K562 (cell line): ENCODE measurements at regions not wholly inside any gene's neighbourhood (a gene's known extent, or its start where the extent isn't known, plus 50 kb on each side); places are given as distances from the start of the nearest gene placed in this dataset.

Experiments
- CXXC5 ChIP-seq: fragments of 250-450 bp; sonication (Bioruptor Pico); IDR thresholded peaks from 2 replicates; pipeline ENCODE4 v1.8.0; 2022; ENCODE audit warnings: inconsistent platforms, mild to moderate bottlenecking, moderate library complexity
- HDAC3 ChIP-seq: fragments of 450-650 bp; IDR thresholded peaks from 2 replicates; pipeline ENCODE4 v1.6.1; 2018; ENCODE audit warnings: borderline replicate concordance, mild to moderate bottlenecking, moderate library complexity; ENCODE audit not compliant: partially characterized antibody
- L3MBTL2 ChIP-seq: fragments of 450-650 bp; IDR thresholded peaks from 2 replicates; pipeline ENCODE4 v1.6.1; 2016; ENCODE audit warnings: mild to moderate bottlenecking, moderate library complexity
- NFE2 ChIP-seq: IDR thresholded peaks from 2 replicates; pipeline ENCODE4 v1.6.1; 2014; ENCODE audit warnings: antibody characterized with exemption, low read depth
- POLR2AphosphoS5 ChIP-seq: IDR thresholded peaks from 2 replicates; pipeline ENCODE4 v1.6.1; 2011; ENCODE audit warnings: mild to moderate bottlenecking, low read depth, low read length, moderate library complexity; ENCODE audit not compliant: control insufficient read depth, insufficient read depth
- ZNF184 ChIP-seq: sonication (generic); formaldehyde crosslinking; IDR thresholded peaks from 2 replicates; pipeline ENCODE4 v1.5.0; 2020; ENCODE audit warnings: missing genetic modification reagents
- ZNF24 ChIP-seq: fragments of 450-650 bp; IDR thresholded peaks from 2 replicates; pipeline ENCODE4 v1.6.1; 2016
- ZNF507 ChIP-seq: conservative IDR thresholded peaks from 2 replicates; pipeline ENCODE4 v1.6.1; 2017; ENCODE audit warnings: missing genetic modification characterization, missing compliant biosample characterization
- TF ChIP-seq, protein P1 (sequence below): fragments of 250-450 bp; sonication (Bioruptor Pico); IDR thresholded peaks from 2 replicates; pipeline ENCODE4 v1.5.0; 2021; ENCODE audit warnings: mild to moderate bottlenecking, borderline replicate concordance
- TF ChIP-seq, protein P2 (sequence below): fragments of 250-450 bp; sonication (Bioruptor Pico); IDR thresholded peaks from 2 replicates; pipeline ENCODE4 v1.8.0; 2022; ENCODE audit warnings: moderate library complexity, mild to moderate bottlenecking, inconsistent platforms
- TF ChIP-seq, protein P3 (sequence below), 2 experiments: fragments of 450-650 bp in 1 of 2; sonication (generic) in 1 of 2; formaldehyde crosslinking in 1 of 2; IDR thresholded peaks in 1 of 2; conservative IDR thresholded peaks in 1 of 2; 2 replicates each; pipeline versions ENCODE4 v1.6.1 to v1.8.1; 2016 to 2023; ENCODE audit warnings: mild to moderate bottlenecking in 2 of 2, moderate library complexity in 2 of 2, inconsistent platforms in 1 of 2, missing genetic modification reagents in 1 of 2
- TF ChIP-seq, protein P4 (sequence below): sonication (generic); formaldehyde crosslinking; IDR thresholded peaks from 2 replicates; pipeline ENCODE4 v1.8.0; 2022; ENCODE audit warnings: mild to moderate bottlenecking, missing genetic modification reagents
- TF ChIP-seq, protein P5 (sequence below): fragments of 450-650 bp; IDR thresholded peaks from 2 replicates; pipeline ENCODE4 v1.6.1; 2014; ENCODE audit warnings: low read depth, mild to moderate bottlenecking, moderate library complexity, borderline replicate concordance
- TF ChIP-seq, protein P6 (sequence below): sonication (generic); formaldehyde crosslinking; IDR thresholded peaks from 2 replicates; pipeline ENCODE4 v1.8.0; 2022; ENCODE audit warnings: mild to moderate bottlenecking, missing genetic modification reagents
- TF ChIP-seq, protein P7 (sequence below): fragments of 250-450 bp; sonication (Bioruptor Pico); IDR thresholded peaks from 2 replicates; pipeline ENCODE4 v1.5.0; 2020; ENCODE audit warnings: mild to moderate bottlenecking

DNA sequence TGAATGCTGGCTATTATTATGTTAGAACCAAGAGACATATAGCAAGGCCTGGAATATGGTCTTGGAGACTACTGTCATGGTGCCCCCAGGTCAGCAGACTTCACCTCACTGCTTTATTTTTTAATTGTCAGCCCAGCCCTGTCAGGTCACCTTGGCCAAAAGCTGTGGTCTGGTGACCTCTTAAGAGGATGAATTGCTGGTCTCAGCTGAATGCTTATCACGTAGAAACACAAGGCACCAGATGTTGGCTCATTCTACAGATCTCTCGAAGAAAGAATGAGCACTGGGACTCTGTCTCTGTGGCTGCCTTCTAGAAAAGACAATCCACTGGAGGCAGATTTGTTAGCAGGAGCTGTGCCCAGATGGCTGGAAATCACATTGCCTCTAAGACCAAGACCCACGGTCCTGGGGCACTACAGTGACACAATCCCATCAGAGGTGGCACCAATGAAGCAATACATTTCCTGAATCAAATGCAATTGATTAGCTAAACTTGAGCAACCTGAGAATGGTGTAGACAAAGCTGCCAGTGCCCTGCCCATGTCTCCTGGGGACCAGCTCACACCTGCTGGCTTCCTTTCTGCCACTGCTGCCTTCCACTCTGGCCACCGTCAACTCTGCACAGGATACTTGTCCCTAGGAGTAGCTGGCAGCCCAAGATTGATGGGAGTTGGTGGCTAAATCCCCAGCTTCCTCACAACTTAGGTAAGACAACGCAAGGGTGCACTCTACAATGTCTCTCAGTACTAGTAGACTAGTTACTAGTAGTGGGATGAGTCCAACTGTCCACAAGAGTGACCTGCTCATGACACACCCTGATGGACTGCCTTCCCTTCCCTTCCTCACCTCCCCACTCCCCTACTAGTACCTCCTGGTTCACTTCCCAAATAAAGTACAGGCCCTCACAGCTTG is 384.9 kb upstream of the PROK2 start (continued):
- TF ChIP-seq, protein P1, sequence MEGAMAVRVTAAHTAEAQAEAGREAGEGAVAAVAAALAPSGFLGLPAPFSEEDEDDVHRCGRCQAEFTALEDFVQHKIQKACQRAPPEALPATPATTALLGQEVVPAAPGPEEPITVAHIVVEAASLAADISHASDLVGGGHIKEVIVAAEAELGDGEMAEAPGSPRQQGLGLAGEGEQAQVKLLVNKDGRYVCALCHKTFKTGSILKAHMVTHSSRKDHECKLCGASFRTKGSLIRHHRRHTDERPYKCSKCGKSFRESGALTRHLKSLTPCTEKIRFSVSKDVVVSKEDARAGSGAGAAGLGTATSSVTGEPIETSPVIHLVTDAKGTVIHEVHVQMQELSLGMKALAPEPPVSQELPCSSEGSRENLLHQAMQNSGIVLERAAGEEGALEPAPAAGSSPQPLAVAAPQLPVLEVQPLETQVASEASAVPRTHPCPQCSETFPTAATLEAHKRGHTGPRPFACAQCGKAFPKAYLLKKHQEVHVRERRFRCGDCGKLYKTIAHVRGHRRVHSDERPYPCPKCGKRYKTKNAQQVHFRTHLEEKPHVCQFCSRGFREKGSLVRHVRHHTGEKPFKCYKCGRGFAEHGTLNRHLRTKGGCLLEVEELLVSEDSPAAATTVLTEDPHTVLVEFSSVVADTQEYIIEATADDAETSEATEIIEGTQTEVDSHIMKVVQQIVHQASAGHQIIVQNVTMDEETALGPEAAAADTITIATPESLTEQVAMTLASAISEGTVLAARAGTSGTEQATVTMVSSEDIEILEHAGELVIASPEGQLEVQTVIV (CRISPR knock-in tag), result no peak
- peak; percentile 82 for TF ChIP-seq CXXC5 (CRISPR knock-in tag)
- TF ChIP-seq ZNF507 (tag), result no peak
- TF ChIP-seq, protein P2, sequence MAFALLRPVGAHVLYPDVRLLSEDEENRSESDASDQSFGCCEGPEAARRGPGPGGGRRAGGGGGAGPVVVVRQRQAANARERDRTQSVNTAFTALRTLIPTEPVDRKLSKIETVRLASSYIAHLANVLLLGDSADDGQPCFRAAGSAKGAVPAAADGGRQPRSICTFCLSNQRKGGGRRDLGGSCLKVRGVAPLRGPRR, result peak; percentile 24; the same call in 1 of the 2 replicates
- no peak for TF ChIP-seq ZNF184
- TF ChIP-seq, protein P3, sequence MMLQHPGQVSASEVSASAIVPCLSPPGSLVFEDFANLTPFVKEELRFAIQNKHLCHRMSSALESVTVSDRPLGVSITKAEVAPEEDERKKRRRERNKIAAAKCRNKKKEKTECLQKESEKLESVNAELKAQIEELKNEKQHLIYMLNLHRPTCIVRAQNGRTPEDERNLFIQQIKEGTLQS (IDR thresholded peaks at IDR 0.05), result peak; percentile 53; the same call in 1 of the 2 replicates
- TF ChIP-seq, protein P3 (CRISPR knock-in tag; conservative IDR thresholded peaks at IDR 0.05), result no peak
- peak; percentile 79 for TF ChIP-seq HDAC3
- TF ChIP-seq ZNF24, result 0 out of 2 replicates have a peak, but pooled peaks have one; percentile 18
- TF ChIP-seq, protein P4, sequence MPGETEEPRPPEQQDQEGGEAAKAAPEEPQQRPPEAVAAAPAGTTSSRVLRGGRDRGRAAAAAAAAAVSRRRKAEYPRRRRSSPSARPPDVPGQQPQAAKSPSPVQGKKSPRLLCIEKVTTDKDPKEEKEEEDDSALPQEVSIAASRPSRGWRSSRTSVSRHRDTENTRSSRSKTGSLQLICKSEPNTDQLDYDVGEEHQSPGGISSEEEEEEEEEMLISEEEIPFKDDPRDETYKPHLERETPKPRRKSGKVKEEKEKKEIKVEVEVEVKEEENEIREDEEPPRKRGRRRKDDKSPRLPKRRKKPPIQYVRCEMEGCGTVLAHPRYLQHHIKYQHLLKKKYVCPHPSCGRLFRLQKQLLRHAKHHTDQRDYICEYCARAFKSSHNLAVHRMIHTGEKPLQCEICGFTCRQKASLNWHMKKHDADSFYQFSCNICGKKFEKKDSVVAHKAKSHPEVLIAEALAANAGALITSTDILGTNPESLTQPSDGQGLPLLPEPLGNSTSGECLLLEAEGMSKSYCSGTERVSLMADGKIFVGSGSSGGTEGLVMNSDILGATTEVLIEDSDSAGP (CRISPR knock-in tag), result no peak
- TF ChIP-seq, protein P5, sequence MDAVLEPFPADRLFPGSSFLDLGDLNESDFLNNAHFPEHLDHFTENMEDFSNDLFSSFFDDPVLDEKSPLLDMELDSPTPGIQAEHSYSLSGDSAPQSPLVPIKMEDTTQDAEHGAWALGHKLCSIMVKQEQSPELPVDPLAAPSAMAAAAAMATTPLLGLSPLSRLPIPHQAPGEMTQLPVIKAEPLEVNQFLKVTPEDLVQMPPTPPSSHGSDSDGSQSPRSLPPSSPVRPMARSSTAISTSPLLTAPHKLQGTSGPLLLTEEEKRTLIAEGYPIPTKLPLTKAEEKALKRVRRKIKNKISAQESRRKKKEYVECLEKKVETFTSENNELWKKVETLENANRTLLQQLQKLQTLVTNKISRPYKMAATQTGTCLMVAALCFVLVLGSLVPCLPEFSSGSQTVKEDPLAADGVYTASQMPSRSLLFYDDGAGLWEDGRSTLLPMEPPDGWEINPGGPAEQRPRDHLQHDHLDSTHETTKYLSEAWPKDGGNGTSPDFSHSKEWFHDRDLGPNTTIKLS, result no peak
- peak; percentile 56; the same call in 1 of the 2 replicates for TF ChIP-seq NFE2
- TF ChIP-seq L3MBTL2, result peak; percentile 85
- TF ChIP-seq, protein P6, sequence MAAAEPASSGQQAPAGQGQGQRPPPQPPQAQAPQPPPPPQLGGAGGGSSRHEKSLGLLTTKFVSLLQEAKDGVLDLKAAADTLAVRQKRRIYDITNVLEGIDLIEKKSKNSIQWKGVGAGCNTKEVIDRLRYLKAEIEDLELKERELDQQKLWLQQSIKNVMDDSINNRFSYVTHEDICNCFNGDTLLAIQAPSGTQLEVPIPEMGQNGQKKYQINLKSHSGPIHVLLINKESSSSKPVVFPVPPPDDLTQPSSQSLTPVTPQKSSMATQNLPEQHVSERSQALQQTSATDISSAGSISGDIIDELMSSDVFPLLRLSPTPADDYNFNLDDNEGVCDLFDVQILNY (CRISPR knock-in tag), result no peak
- peak; percentile 88 for TF ChIP-seq POLR2AphosphoS5
- TF ChIP-seq, protein P7, sequence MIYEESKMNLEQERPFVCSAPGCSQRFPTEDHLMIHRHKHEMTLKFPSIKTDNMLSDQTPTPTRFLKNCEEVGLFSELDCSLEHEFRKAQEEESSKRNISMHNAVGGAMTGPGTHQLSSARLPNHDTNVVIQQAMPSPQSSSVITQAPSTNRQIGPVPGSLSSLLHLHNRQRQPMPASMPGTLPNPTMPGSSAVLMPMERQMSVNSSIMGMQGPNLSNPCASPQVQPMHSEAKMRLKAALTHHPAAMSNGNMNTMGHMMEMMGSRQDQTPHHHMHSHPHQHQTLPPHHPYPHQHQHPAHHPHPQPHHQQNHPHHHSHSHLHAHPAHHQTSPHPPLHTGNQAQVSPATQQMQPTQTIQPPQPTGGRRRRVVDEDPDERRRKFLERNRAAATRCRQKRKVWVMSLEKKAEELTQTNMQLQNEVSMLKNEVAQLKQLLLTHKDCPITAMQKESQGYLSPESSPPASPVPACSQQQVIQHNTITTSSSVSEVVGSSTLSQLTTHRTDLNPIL, result no peak
